Stimulated activated effector memory CD8-positive, alpha-beta T cell treated with anti-CD3 and anti-CD28 coated beads, Interleukin-12 subunit alpha, Interleukin-12 subunit beta, amount 100 ng/mL, for 72 hours (primary cell): ENCODE measurements at regions not wholly inside any gene's neighbourhood (a gene's known extent, or its start where the extent isn't known, plus 50 kb on each side); places are given as distances from the start of the nearest gene placed in this dataset.
A peak's percentile ranks its signal among the peaks of the same experiment; 100 is the strongest.

Source experiments
- ATAC-seq: fragments of 150-1000 bp; cut with Tn5 transposase; 2 replicates; pipeline ENCODE4 v1.10.0; 2021
- DNase-seq, 2 donors: peaks; one replicate each; pipeline ENCODE4 v3.0.0; 2021 to 2022; ENCODE audit warnings: low spot score in 2 of 2
- H3K27ac Mint-ChIP-seq: one replicate; pipeline ENCODE4 v1.8.0; 2022; ENCODE audit warnings: mild to moderate bottlenecking, mixed read lengths
- H3K36me3 Mint-ChIP-seq: one replicate; pipeline ENCODE4 v1.8.0; 2022; ENCODE audit warnings: mild to moderate bottlenecking, mixed read lengths
- H3K4me1 Mint-ChIP-seq: one replicate; pipeline ENCODE4 v1.8.0; 2022; ENCODE audit warnings: mixed read lengths
- H3K4me3 Mint-ChIP-seq: one replicate; pipeline ENCODE4 v1.8.0; 2022; ENCODE audit warnings: mild to moderate bottlenecking, mixed read lengths
- H3K9me3 Mint-ChIP-seq: one replicate; pipeline ENCODE4 v1.8.0; 2022; ENCODE audit warnings: mixed read lengths

DNA sequence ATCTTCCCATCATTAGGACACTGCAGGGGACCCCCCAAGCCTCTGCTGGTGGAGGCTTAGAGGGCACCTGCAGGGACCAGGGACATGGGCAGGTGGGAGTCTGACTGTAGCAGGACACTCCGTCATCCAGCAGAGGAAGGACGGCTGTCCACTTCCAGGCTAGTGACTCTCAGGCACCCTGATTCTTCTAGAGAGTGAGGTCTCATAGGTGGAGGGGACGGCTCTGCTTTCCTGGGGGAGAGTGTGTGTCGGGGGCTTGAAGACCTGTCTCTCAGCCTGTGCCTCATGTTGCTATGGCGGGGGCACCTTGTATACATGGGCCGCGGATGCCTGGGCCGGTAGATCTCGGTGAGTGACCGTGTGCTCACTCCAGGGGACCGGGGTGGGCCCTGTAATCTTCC is 1116.6 kb downstream of the BRD1 start:
- no peaks in the 10 kb centered on the region for H3K9me3 Mint-ChIP-seq
- no peak overlapping the region for H3K4me3 Mint-ChIP-seq
- no peak overlapping the region for H3K27ac Mint-ChIP-seq
- no peaks in the 10 kb centered on the region for H3K36me3 Mint-ChIP-seq
- ATAC-seq (peak; percentile 11), DNase-seq (no peak)
- H3K4me1 Mint-ChIP-seq, result no peaks in the 10 kb centered on the region

DNA sequence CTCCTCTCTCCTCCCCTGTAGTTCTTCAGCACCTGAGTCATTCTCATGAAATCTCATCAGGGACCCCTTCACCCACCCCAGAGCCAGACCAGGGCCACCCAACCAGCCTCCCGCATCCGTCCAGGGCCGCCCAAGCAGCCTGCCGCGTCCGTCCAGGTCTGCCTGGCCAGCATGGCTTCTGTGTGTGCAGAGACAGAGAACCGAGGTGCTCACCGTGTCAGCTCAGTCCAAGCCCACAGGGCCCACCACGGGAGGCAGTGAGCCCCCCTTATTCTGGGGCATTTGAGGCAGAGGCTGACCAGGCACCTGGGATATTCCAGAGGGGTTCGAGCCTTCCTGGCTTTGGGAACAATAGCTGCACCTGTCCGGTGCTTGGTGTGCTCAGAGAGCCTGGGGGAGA is 1117.3 kb downstream of the BRD1 start:
- no peaks in the 10 kb centered on the region for H3K9me3 Mint-ChIP-seq
- DNase-seq, result no peak
- H3K4me1 Mint-ChIP-seq, result no peaks in the 10 kb centered on the region
- H3K4me3 Mint-ChIP-seq, result no peak overlapping the region
- H3K36me3 Mint-ChIP-seq, result no peaks in the 10 kb centered on the region
- H3K27ac Mint-ChIP-seq, result no peak overlapping the region
- no peak for ATAC-seq

DNA sequence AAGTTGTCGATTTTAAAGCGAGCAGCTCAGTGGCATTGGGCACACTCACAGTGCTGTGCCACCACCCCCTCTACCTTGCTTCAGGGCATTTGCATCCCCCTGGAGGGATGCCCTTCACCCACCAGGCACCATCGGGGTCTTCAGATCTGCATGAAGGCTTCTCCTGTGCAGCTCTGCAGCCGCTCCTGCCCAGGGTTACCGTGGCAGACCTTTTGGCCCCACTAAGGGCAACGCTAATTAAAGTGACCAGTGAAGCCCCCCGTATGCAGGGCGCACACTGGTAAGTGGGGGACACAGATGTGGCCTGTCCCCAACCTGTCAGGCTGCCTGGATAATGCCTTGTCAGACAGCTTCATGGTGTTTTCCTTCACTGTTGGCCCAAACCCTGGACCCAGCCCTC is 1117.7 kb downstream of the BRD1 start:
- no peak for ATAC-seq
- no peaks in the 10 kb centered on the region for H3K4me1 Mint-ChIP-seq
- no peak for DNase-seq
- no peaks in the 10 kb centered on the region for H3K9me3 Mint-ChIP-seq
- no peak overlapping the region for H3K4me3 Mint-ChIP-seq
- no peak overlapping the region for H3K27ac Mint-ChIP-seq
- no peaks in the 10 kb centered on the region for H3K36me3 Mint-ChIP-seq

DNA sequence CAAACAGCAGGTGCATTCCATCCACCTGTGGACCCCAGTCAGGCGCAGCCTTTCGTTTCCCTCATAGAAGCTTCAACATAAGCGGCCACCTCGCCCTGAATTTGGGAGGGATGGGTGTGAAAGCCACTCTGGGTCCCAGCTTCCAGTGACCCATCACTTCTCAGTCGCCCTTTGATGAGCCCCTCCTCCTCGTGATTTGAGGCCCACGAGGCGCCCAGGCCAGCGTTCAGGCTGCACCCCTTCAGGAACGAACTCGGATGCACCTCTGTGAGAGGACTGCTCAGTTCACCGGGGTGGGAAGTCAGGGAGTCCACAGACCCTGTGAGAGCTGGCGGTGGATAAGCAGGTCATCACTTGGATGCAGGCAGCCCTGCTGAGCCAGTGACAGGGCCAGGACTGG is 1118.2 kb downstream of the BRD1 start:
- ATAC-seq (no peak), DNase-seq (no peak)
- Mint-ChIP-seq H3K4me1 (no peaks in the 10 kb centered on the region), H3K27ac (no peak overlapping the region), H3K4me3 (no peak overlapping the region), H3K9me3 (no peaks in the 10 kb centered on the region), H3K36me3 (no peaks in the 10 kb centered on the region)

DNA sequence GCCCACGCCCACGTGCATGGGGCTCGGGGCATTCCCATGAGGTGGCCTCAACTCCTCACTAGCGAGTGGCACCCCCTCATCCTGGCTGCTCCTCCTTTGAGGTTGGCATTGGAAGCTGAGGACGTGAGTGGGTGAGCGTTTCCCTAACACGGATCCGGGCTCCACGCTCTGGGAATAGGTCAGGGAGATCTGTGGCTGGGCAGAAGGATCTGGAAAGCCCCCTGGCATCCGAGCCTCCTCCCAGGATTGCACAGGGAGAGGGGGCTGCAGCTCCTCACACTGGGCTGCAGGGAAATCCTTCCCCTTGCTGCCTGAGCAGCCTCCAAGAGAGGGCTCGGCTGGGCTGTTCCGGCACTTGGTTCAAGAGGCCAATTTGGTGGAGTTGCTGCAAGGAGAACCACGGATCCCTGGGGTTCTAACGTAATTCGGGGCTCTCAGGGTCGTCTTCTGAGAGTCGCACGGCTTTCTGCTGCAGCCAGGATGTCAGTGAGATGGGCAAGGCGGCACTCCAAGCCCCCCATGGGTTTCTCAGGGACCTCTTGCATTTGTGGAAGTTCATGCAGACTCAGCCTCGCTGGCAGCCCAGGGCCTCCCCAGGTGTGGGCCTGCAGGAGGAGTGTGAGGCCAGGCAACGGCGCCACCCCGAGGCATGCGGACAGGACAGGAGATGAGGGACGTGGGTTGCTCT is 1119.0 kb downstream of the BRD1 start:
- no peak overlapping the region for H3K27ac Mint-ChIP-seq
- ATAC-seq (no peak), DNase-seq (no peak)
- no peaks in the 10 kb centered on the region for H3K4me1 Mint-ChIP-seq
- H3K36me3 Mint-ChIP-seq, result no peaks in the 10 kb centered on the region
- no peak overlapping the region for H3K4me3 Mint-ChIP-seq
- H3K9me3 Mint-ChIP-seq, result no peaks in the 10 kb centered on the region

DNA sequence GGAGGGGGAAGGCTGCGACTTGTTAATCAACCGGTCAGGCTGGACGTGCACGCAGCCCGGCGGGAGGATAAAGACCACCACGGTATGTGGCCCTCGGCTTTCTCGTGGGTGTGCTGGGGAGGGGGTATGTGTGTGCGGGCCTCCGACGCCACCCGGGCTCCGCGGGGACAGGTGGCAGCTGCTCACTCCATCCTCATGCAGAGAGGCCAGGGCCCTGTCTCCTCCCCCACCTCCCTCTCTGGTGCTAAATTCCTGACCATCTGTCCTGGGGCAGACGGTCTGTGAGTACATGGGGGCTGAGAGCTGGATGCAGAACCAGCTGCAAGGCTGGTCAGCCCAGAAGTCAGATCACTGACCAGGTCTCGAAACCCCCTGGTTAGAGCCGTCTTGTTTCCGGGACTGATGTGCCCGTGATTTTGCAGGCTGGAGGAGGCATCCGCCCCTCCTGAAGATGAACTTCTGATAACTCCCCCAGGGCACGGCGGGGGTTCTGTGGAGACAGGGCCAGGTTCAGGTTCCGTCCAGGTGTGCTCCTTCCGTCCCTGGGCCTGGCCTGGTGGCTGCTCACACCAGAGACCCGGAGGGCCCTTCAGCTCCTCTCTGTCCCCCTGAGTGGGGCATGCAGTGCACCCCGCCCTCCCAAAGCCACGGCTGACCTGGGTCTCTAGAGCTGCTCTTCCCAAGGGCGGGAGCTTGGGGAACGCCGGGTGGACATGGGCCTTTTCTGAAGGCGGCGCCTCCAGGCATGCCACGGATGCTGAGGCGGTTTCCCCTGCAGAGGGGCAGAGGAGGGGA is 1119.7 kb downstream of the BRD1 start:
- Mint-ChIP-seq H3K4me1 (no peaks in the 10 kb centered on the region), H3K4me3 (no peak overlapping the region), H3K36me3 (no peaks in the 10 kb centered on the region), H3K27ac (no peak overlapping the region), H3K9me3 (no peaks in the 10 kb centered on the region)
- DNase-seq (no peak), ATAC-seq (no peak)

DNA sequence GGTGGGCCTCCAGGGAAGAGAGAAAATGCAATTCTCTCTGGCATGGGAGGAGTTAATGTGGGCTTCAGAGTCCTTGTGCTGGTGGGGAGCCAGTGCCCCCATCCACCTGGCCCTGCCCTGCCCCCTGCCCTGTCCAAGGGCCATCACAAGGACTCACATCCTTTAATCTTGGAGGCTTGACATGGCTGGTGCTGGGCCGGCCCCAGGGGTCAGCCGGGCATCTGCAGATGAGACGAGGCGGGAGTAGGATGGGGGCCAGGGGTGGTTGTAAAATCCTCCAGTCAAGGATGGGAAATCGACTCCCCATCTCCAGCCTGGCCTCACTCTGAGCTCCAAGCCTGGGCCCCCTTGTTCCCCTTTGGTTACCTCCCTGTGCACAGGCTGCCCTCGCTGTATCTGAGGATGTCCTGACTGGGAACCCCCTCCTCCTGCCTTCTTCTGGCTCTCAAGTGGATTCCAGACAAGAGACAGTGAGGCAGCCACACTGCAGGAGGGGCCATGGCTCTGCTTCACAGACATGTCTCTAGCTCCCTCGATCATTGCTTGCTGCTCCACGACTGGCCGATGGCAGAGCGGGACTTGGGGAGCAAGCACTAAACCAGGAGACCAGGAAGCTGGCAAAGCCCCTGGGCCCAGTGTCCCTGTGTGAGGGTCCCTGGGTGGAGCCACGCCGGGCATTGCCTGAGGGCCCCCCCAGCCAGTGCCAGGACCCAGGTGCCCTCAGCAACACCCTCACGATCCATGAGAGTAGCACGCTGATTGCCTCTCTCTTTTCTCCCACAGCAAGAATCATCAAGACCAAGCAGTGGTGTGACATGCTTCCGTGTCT is 1120.5 kb downstream of the BRD1 start:
- Mint-ChIP-seq H3K4me3 (no peak overlapping the region), H3K4me1 (no peaks in the 10 kb centered on the region), H3K36me3 (no peaks in the 10 kb centered on the region), H3K9me3 (no peaks in the 10 kb centered on the region), H3K27ac (no peak overlapping the region)
- no peak for ATAC-seq
- no peak for DNase-seq

DNA sequence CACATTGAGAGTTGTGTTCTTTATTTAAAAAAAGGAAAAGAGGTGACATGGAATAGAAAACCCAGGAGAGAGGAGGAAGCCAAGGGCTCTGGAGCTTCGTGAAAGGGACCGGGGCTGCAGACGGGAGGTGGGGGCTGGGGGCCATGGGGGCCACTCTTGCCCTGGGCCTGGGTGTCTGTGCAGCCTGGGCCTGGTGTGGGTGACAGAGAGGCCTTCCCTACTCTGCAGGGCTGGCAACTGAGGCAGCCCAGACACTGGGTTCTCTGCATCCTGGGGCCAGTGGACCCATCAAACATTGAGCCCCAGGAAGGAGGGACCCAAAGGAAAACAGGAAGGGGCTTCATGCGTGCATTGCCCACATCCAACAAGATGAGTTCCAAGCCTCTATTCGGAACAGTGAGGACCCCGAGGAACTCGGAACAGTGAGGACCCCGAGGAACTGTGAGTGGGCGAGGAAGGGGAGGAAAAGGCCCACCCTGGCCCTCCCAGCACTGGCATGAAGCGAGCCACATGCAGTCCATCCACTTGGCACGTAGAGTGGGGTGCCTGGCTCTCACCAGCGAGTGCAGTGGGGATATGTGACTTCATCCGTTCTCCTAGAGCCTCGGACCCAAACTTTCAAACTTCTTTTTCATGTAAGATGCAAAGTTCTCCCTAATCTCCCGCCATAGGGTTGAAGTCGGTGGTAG is 1121.6 kb downstream of the BRD1 start:
- no peaks in the 10 kb centered on the region for H3K9me3 Mint-ChIP-seq
- H3K4me1 Mint-ChIP-seq, result no peaks in the 10 kb centered on the region
- no peak for ATAC-seq
- DNase-seq, result no peak
- no peak overlapping the region for H3K4me3 Mint-ChIP-seq
- H3K36me3 Mint-ChIP-seq, result no peaks in the 10 kb centered on the region
- no peak overlapping the region for H3K27ac Mint-ChIP-seq

DNA sequence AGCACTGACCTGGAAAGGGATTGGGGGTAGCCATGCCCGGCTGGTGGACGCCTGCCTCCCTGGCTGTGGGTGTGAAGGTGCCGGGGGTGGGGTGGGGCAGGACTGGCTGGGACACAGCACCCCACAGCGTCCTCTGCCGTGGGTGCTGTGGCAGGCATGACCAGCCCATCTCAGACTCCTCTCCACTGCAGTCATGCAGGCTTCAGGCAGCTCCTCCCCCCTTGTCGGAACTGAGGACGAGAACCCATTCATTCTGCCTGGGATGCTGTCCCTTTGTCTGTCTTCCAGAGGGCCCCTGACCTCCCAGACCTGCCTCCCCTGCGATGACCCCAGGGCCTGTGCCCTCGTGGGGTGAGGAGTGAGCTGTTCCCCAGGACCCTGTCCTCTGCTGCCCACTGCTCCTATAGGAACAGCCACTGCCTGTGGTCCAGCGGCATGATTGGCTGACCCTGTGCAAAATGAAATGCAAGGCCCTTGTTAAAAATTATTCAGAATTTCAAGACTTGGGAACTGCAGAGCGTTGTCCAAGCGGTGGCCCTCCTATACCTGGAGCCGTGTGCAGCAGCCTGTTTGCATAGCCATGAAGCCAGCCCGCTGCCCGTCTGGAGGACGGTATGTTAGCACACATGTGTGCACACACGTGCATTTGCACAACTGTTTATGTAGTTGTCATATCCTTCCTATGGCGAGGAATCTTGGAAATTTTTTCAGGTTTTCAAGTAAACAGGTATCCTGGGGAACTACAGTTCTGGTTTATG is 1122.3 kb downstream of the BRD1 start:
- Mint-ChIP-seq H3K27ac (no peak overlapping the region), H3K4me3 (no peak overlapping the region), H3K4me1 (no peaks in the 10 kb centered on the region), H3K36me3 (no peaks in the 10 kb centered on the region), H3K9me3 (no peaks in the 10 kb centered on the region)
- ATAC-seq (no peak), DNase-seq (no peak)

DNA sequence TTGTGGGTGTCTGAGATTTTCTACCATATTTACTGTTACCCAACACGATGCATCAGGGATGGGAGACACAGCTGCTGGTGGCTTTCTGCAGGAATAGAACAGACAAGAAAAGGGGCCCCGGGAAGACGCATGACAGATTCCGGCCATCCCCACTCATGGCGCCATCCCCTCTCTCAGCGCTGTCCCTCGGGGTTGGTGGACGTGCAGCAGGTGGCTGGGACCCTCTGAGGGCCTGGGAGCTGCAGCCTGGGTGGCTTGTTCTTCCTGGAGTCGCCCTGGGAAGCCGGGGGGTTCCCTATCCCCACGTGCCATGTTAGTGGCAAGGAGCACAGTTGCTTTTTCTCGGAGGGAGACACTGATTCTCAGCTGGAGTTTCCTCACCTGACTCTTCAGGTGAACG is 1123.3 kb downstream of the BRD1 start:
- no peak overlapping the region for H3K4me3 Mint-ChIP-seq
- DNase-seq, result no peak
- H3K4me1 Mint-ChIP-seq, result no peaks in the 10 kb centered on the region
- no peaks in the 10 kb centered on the region for H3K36me3 Mint-ChIP-seq
- H3K9me3 Mint-ChIP-seq, result no peaks in the 10 kb centered on the region
- H3K27ac Mint-ChIP-seq, result no peak overlapping the region
- no peak for ATAC-seq

DNA sequence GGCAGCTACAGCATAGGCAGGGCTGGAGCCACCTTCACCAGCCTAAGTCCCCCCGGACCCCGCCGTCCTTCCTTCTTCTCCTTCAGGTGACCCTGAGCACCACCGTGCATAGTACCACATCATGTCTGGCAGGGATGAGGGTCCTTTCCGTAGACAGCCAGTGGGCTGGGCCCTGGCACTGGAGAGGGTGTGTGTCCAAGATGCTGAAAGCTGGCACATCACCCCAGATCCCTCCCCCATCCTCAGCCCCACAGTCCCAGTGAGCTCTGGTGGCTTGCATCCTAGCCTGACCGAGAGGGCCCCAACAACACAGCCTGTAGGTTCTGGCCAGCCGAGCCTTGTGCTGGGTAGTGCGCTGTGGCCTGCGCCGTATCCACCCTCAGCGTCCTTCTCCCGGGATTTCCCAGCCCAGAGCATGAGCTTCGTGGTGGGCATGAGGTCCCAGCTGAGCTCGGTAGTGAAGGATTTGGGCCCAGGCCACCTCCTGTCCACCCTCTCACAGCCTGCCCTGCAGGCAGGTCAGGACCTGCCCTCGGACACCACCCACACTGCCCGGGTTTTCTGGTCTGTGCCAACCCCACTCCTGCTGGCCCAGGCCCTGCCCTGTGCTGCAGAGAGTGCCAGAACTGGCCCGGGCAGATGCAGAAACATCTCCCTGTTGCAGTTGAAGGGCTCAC is 1124.3 kb downstream of the BRD1 start:
- Mint-ChIP-seq H3K4me3 (no peak overlapping the region), H3K27ac (no peak overlapping the region), H3K4me1 (no peaks in the 10 kb centered on the region), H3K9me3 (no peaks in the 10 kb centered on the region), H3K36me3 (no peaks in the 10 kb centered on the region)
- DNase-seq (no peak), ATAC-seq (no peak)

DNA sequence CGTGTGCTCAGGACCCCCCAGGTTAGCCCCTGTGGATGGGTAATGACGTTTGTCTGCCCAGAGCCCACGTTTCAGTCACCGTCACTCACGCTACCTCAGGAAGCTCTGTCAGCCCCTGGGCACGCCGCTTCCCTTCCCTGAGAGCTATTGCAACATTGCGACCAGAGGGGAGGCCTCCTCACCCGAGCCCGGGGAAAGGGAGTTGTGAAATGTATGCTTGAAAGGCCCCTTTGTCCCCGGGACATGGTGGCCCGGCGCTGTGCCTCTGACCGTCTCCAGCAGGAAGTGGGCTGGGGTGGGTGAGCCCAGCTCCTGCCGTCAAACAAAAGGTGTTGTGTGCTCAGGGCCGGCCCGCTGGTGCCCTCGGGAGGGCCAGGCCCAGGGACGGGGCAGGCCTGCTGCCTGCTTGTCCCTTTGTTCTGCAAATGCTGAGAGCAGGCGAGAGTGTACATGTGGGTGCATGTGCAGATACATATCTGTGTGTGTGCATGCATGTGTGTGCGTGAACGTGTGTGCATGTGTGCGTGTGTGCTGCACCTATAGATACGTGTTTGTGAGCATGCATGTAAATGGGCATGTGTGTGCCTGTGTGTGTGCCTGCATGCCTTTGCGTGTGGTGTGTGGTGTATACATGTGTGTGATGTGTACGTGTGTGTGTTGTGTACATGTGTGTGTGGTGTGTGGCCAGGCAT is 1125.0 kb downstream of the BRD1 start:
- no peak overlapping the region for H3K4me3 Mint-ChIP-seq
- H3K9me3 Mint-ChIP-seq, result no peaks in the 10 kb centered on the region
- H3K36me3 Mint-ChIP-seq, result no peaks in the 10 kb centered on the region
- DNase-seq (no peak), ATAC-seq (no peak)
- no peak overlapping the region for H3K27ac Mint-ChIP-seq
- no peaks in the 10 kb centered on the region for H3K4me1 Mint-ChIP-seq

DNA sequence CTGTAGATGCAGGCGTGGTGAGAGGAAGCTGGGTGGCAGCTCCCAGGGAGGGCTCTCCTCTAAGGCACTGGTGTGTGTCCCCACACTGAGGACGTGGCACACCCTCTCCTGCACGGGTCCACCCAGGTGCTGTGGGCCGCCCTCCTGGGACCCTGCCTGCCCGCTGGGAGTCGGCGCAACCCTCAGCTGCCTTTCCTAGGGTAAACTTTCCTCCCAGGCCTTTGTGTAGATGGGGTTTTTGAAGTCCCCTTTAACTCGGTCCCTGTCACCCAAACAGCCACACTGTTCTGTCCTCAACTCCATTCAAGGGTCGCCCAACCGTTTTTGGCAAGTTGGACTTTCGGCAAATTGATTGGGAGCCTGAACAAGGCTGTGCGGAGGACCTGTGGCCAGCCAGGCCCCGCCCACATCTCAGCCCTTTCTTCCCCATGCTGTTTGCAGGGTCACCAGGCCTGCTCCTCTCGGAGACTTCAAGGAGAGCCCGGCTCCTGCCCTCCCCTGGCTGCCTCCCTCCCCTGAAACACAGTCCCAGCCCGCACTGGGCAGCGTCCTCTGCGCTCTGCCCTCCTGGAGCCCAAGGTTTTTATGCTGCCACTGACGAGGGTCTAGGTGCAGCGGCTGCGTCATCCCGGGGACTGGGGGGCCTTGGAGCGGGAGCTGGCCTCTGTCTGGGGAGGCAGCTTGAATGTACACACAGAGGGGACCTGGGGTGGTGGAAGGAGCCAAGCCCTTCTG is 1126.2 kb downstream of the BRD1 start:
- Mint-ChIP-seq H3K4me3 (no peak overlapping the region), H3K9me3 (no peaks in the 10 kb centered on the region), H3K36me3 (no peaks in the 10 kb centered on the region), H3K4me1 (no peaks in the 10 kb centered on the region), H3K27ac (no peak overlapping the region)
- DNase-seq, result no peak
- no peak for ATAC-seq
